Stomach (tissue), 8 donors: ENCODE measurements at regions not wholly inside any gene's neighbourhood (a gene's known extent, or its start where the extent isn't known, plus 50 kb on each side); places are given as distances from the start of the nearest gene placed in this dataset.
"Not testable (repeated sequence)": the region's sequence is repeated elsewhere in the genome, so short reads cannot be mapped to it uniquely, and the experiment has no call there.

Experiments used
- DNase-seq, 2 donors: peaks; one replicate each; pipeline versions ENCODE4 v3.0.0 to v3.0.0-alpha.2; 2013 to 2019
- H3K27ac ChIP-seq, 5 donors: fragments of 200-600 bp in 4 of 5; sonication (generic) in 4 of 5; one replicate each; pipeline ENCODE4 v1.5.1; 2013 to 2019; ENCODE audit warnings: mild to moderate bottlenecking in 1 of 5, moderate library complexity in 1 of 5
- H3K27me3 ChIP-seq, 3 donors: fragments of 200-600 bp; sonication (generic); one replicate each; pipeline ENCODE4 v1.5.1; 2017 to 2019; ENCODE audit warnings: mixed run types in 1 of 3
- H3K36me3 ChIP-seq, 4 donors: fragments of 200-600 bp; sonication (generic); 1 replicate in 3 of 4; 2 replicates in 1 of 4; pipeline ENCODE4 v1.5.1; 2016 to 2019
- H3K4me1 ChIP-seq, 4 donors: fragments of 200-600 bp; sonication (generic); one replicate each; pipeline ENCODE4 v1.5.1; 2016 to 2019
- H3K4me3 ChIP-seq, 4 donors: fragments of 200-600 bp; sonication (generic) in 3 of 4; one replicate each; pipeline ENCODE4 v1.5.1; 2016 to 2019; ENCODE audit warnings: mild to moderate bottlenecking in 1 of 4
- H3K9me3 ChIP-seq, 4 donors: fragments of 200-600 bp; sonication (generic); one replicate each; pipeline ENCODE4 v1.5.1; 2016 to 2019
- EP300 ChIP-seq: sonication (generic); formaldehyde crosslinking; IDR thresholded peaks from one replicate; pipeline ENCODE4 v1.6.1; 2017; ENCODE audit warnings: antibody characterized with exemption
- POLR2A ChIP-seq, 4 donors: fragments of 450-650 bp; IDR thresholded peaks; one replicate each; pipeline ENCODE4 v1.6.1; 2016; ENCODE audit warnings: antibody characterized with exemption in 4 of 4, control low read depth in 2 of 4, mild to moderate bottlenecking in 1 of 4, moderate library complexity in 1 of 4
- POLR2AphosphoS5 ChIP-seq, 3 donors: sonication (generic); formaldehyde crosslinking; IDR thresholded peaks; one replicate each; pipeline ENCODE4 v1.6.1; 2016; ENCODE audit warnings: antibody characterized with exemption in 3 of 3
- WGBS, 5 donors: extraction: QIAGEN DNeasy Blood & Tissue Kit in 3 of 5; methylation state at CpG; one replicate each; pipeline versions ENCODE4 v1.1.5 to v1.1.7; 2013 to 2018; 5-methylcytosine and 5-hydroxymethylcytosine counted together
- intact Hi-C: fragments of 100-400 bp; cut with DNase I; formaldehyde crosslinking; loops from one replicate; pipeline ENCODE4 v1.15.1; 2023; ENCODE audit warnings: low total_unique reads
- TF ChIP-seq, protein P1 (sequence below), 7 experiments: fragments of 450-650 bp in 4 of 7; fragments of 200-600 bp in 3 of 7; sonication (generic) in 3 of 7; IDR thresholded peaks; one replicate each; pipeline ENCODE4 v1.5.1; 2016 to 2019; ENCODE audit warnings: antibody characterized with exemption in 7 of 7, control low read depth in 2 of 7, mild to moderate bottlenecking in 1 of 7
- donor health status: healthy with polysubstance abuse.
- donor health status: Bipolar disorder and iron deficiency.
- donor health status: healthy.

DNA sequence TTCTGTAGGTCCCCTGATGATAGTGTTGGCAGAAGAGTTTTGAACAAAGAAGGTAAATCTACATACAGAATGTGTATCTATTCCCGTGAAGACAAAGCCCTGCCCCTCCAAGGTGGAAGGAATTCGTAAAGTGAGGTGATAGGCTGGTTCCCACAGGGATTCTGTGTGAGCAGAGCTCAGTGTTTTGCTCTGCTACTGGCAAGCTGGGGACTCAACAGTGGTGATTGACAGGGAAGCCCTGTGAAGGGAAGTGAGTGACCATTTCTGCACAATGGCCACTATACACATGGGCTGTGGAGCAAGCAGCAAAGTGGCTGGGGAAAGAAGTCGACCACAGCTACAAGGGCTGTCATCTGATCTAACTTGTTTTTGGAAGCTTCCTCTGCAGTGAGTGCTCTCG is 90.0 kb upstream of the LRRN2 start:
- Histone ChIP-seq H3K27ac (no peak overlapping the region), H3K4me3 (no peak overlapping the region), H3K9me3 (no peaks in the 10 kb centered on the region), H3K4me1 (no peaks in the 10 kb centered on the region), H3K36me3 (no peaks in the 10 kb centered on the region), H3K27me3 (peaks cover 0 to 45% (median 4%) of the 10 kb centered on the region in 3 donors)
- no peak for DNase-seq
- 53 to 62% (median 57%) methylated on average over 4 of the region's 4 CpGs for WGBS, 5 donors
- TF ChIP-seq POLR2A (IDR thresholded peaks at IDR 0.05) (no peak), POLR2AphosphoS5 (IDR thresholded peaks at IDR 0.05) (no peak), EP300 (no peak)
- TF ChIP-seq, protein P1, sequence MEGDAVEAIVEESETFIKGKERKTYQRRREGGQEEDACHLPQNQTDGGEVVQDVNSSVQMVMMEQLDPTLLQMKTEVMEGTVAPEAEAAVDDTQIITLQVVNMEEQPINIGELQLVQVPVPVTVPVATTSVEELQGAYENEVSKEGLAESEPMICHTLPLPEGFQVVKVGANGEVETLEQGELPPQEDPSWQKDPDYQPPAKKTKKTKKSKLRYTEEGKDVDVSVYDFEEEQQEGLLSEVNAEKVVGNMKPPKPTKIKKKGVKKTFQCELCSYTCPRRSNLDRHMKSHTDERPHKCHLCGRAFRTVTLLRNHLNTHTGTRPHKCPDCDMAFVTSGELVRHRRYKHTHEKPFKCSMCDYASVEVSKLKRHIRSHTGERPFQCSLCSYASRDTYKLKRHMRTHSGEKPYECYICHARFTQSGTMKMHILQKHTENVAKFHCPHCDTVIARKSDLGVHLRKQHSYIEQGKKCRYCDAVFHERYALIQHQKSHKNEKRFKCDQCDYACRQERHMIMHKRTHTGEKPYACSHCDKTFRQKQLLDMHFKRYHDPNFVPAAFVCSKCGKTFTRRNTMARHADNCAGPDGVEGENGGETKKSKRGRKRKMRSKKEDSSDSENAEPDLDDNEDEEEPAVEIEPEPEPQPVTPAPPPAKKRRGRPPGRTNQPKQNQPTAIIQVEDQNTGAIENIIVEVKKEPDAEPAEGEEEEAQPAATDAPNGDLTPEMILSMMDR (IDR thresholded peaks at IDR 0.05): no peak
- intact Hi-C loops: no loop called here

DNA sequence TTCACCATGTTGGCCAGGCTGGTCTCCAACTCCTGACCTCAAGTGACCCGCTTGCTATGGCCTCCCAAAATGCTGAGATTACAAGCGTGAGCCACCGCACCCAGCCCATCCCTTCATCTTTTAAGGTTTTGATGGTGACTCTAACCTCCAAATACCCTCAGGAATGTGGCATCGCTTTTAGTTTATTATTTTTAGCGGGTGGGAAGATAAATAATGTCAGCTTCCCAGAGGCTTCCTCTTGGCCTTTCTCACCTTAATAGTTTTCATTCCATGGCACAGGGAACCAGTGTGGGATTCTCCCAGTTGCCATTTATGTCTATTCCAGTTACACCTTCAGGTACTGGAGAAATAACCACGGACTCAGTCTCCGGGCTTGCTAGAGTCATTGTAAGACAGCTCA is 92.1 kb upstream of the LRRN2 start:
- no peaks in the 10 kb centered on the region for H3K4me1 ChIP-seq
- H3K4me3 ChIP-seq: no peak overlapping the region
- no peaks in the 10 kb centered on the region for H3K9me3 ChIP-seq
- WGBS, 5 donors: 81 to 88% (median 85%) methylated on average over 7 of the region's 7 CpGs
- intact Hi-C loops: no loop called here
- peaks cover 0 to 36% (median 4%) of the 10 kb centered on the region in 3 donors for H3K27me3 ChIP-seq
- no peaks in the 10 kb centered on the region for H3K36me3 ChIP-seq
- H3K27ac ChIP-seq: no peak overlapping the region
- TF ChIP-seq POLR2A (IDR thresholded peaks at IDR 0.05): no peak
- TF ChIP-seq, protein P1 (IDR thresholded peaks at IDR 0.05): no peak
- no peak for DNase-seq

DNA sequence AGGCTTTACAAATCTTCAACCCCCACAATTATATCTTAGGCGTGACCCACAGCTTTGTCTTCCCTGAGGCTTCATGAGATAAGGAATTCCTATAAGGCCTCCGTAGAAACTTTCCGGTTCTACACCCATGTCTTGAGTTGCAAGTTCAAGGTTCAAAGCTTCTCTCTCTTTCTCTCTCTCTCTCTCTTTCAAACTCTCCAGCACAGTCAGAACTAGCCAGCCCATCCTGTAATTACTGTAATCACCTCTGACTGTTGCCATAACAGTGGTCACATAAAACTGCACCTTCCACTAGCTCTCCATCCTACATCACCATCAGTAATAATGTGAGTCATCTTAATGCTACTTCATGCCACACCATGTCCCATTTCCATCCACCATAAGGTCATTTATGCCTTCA is 90.0 kb upstream of the NFASC start:
- no peak for TF ChIP-seq POLR2A (IDR thresholded peaks at IDR 0.05)
- TF ChIP-seq, protein P1 (IDR thresholded peaks at IDR 0.05): no peak
- no peak for TF ChIP-seq EP300
- no peak for TF ChIP-seq POLR2AphosphoS5 (IDR thresholded peaks at IDR 0.05)
- no peak overlapping the region for H3K27ac ChIP-seq
- no peaks in the 10 kb centered on the region for H3K9me3 ChIP-seq
- DNase-seq: no peak
- H3K4me3 ChIP-seq: no peak overlapping the region
- WGBS, 5 donors: 39 to 66% (median 54%) methylated on average over 3 of the region's 3 CpGs
- peaks cover 0 to 23% (median 0%) of the 10 kb centered on the region in 3 donors for H3K27me3 ChIP-seq
- no peaks in the 10 kb centered on the region for H3K4me1 ChIP-seq
- H3K36me3 ChIP-seq: no peaks in the 10 kb centered on the region
- intact Hi-C loops: no loop called here

DNA sequence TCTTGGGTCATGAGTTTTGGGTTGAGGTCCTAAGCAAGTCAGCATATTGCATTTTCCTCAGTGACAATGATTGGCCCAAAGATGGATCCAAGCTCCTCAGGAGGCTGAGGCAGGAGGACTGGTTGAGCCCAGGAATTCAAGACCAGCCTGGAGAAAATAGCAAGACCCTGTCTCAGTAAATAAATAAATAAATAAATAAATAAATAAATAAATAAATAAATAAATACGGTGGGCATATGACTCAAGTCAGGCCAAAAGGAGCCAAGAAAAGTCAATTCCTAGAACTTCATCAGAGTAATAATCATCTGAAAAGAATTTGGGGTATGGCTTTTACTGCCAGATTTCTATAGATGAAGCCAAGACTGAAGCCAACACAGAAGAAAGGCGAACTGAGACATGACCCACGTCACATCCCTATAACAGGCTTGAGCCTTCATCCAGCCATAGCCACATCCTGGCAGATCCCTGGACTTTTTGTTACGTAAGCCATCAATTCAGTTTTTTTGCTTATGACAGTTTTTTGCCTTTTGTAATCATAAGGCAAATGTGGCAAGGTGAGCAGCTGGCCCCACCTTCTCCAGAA is 88.5 kb upstream of the NFASC start:
- 58 to 84% (median 78%) methylated on average over 4 of the region's 4 CpGs for WGBS, 5 donors
- Histone ChIP-seq H3K4me1 (no peaks in the 10 kb centered on the region), H3K27ac (no peak overlapping the region), H3K27me3 (peaks cover 0 to 26% (median 0%) of the 10 kb centered on the region in 3 donors), H3K4me3 (no peak overlapping the region), H3K36me3 (no peaks in the 10 kb centered on the region), H3K9me3 (no peaks in the 10 kb centered on the region)
- TF ChIP-seq EP300 (no peak), POLR2AphosphoS5 (IDR thresholded peaks at IDR 0.05) (no peak), POLR2A (IDR thresholded peaks at IDR 0.05) (no peak)
- TF ChIP-seq, protein P1 (IDR thresholded peaks at IDR 0.05): no peak
- intact Hi-C loops: no loop called here
- DNase-seq: no peak

DNA sequence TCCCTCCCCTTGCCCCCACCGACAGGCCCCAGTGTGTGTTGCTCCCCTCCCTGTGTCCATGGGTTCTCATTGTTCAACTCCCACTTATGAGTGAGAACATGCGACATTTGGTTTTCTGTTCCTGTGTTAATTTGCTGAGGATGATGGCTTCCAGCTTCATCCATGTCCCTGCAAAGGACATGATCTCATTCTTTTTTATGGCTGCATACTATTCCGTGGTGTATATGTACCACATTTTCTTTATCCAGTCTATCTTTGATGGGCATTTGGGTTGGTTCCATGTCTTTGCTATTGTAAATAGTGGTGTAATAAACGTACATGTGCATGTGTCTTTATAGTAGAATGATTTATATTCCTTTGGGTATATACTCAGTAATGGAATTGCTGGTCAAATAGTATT is 85.6 kb upstream of the NFASC start:
- 82 to 90% (median 88%) methylated on average over 4 of the region's 4 CpGs for WGBS, 5 donors

More for the DNA sequence above, 85.6 kb upstream of the NFASC start:
- H3K4me1 ChIP-seq, intact Hi-C loops, DNase-seq, H3K27ac ChIP-seq, H3K36me3 ChIP-seq, H3K9me3 ChIP-seq, H3K4me3 ChIP-seq: not testable (repeated sequence)
- peaks cover 0 to 40% (median 7%) of the 10 kb centered on the region in 3 donors for H3K27me3 ChIP-seq
